Activated effector memory CD4-positive, alpha-beta T cell treated with anti-CD3 and anti-CD28 coated beads, Interleukin-2, amount 50 U/mL, for 16 hours (primary cell): ENCODE measurements at regions not wholly inside any gene's neighbourhood (a gene's known extent, or its start where the extent isn't known, plus 50 kb on each side); places are given as distances from the start of the nearest gene placed in this dataset.
A peak's percentile ranks its signal among the peaks of the same experiment; 100 is the strongest.
"Not testable (repeated sequence)": the region's sequence is repeated elsewhere in the genome, so short reads cannot be mapped to it uniquely, and the experiment has no call there.

Experiments
- DNase-seq: peaks from one replicate; pipeline ENCODE4 v3.0.0-alpha.2; 2020

- DNase-seq: peak; percentile 72
Measured at GRCh38 chr2:87415586-87416265, 332.2 kb upstream of the PLGLB2 start.

- peak; percentile 66 for DNase-seq
Measured at GRCh38 chr2:87416266-87416592, 331.7 kb upstream of the PLGLB2 start.

DNA sequence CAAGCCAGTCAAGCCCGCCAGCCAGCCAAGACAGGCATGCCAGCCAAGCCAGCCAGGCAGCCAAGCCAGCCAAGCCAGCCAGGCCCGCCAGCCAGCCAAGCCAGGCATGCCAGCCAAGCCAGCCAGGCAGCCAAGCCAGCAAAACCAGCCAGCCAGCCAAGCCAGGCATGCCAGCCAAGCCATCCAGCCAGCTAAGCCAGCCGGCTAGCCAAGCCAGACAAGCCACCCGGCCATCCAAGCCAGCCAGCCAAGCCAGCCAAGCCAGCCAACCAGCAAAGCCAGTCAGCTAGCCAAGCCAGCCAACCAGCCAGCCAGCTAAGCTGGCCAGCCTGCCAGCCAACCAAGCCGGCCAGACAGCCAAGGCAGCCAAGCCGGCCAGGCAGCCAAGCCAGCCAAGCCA, 330.7 kb upstream of the PLGLB2 start:
- DNase-seq: not testable (repeated sequence)

DNA sequence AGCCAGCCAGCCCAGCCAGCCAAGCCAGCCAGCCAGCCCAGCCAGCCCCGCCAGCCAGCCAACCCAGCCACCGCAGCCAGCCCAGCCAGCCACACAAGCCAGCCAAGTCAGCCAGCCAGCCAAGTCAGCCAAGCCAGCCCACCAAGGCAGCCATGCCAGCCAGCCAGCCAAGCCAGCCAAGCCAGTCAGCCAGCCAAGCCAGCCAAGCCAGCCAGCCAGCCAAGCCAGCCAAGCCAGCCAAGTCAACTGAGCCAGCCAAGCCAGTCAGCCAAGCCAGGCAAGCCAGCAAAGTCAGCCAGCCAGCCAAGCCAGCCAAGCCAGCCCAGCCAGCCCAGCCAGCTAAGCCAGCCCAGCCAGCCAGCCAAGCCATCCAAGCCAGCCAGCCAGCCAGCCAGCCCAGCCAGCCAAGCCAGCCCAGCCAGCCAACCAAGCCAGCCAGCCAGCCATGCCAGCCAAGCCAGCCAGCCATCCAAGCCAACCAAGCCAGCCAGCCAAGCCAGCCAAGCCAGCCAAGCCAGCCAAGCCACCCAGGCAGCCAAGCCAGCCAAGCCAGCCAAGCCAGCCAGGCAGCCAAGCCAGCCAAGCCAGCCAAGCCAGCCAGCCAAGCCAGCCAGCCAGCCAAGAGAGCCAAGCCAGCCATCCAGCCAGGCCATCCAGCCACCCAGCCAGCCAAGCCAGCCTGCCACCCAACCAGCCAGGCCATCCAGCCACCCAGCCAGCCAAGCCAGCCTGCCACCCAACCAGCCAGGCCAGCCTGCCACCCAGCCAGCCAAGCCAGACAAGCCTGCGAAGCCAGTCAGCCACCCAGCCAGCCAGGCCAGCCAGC, 329.9 kb upstream of the PLGLB2 start:
- DNase-seq: peak; percentile 73

- peak; percentile 79 for DNase-seq
Measured at GRCh38 chr2:87418823-87419822, 328.8 kb upstream of the PLGLB2 start.

DNA sequence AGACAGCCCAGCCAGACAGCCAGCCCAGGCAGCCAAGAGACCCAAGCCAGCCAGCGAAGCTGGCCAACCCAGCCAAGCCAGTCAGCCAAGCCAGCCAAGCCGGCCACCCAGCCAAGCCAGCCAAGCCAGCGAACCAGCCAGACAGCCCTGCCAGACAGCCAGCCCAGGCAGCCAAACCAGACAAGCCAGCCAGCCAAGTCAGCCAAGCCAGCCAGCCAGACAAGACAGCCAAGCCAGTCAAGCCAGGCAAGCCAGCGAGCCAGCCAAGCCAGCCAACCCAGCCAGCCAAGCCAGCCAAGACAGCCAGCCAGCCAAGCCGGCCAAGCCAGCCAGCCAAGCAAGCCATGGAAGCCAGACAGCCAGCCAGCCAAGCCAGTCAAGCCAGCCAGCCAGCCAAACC, 327.9 kb upstream of the PLGLB2 start:
- not testable (repeated sequence) for DNase-seq

DNA sequence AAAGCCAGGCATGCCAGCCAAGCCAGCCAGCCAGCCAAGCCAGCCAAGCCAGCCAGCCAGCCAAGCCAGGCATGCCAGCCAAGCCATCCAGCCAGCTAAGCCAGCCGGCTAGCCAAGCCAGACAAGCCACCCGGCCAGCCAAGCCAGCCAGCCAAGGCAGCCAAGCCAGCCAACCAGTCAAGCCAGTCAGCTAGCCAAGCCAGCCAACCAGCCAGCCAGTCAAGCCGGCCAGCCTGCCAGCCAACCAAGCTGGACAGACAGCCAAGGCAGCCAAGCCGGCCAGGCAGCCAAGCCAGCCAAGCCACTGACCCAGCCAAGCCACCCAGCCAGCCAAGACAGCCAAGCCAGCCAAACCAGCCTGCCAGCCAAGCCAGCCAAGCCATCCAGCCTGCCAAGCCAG, 326.9 kb upstream of the PLGLB2 start:
- not testable (repeated sequence) for DNase-seq

DNA sequence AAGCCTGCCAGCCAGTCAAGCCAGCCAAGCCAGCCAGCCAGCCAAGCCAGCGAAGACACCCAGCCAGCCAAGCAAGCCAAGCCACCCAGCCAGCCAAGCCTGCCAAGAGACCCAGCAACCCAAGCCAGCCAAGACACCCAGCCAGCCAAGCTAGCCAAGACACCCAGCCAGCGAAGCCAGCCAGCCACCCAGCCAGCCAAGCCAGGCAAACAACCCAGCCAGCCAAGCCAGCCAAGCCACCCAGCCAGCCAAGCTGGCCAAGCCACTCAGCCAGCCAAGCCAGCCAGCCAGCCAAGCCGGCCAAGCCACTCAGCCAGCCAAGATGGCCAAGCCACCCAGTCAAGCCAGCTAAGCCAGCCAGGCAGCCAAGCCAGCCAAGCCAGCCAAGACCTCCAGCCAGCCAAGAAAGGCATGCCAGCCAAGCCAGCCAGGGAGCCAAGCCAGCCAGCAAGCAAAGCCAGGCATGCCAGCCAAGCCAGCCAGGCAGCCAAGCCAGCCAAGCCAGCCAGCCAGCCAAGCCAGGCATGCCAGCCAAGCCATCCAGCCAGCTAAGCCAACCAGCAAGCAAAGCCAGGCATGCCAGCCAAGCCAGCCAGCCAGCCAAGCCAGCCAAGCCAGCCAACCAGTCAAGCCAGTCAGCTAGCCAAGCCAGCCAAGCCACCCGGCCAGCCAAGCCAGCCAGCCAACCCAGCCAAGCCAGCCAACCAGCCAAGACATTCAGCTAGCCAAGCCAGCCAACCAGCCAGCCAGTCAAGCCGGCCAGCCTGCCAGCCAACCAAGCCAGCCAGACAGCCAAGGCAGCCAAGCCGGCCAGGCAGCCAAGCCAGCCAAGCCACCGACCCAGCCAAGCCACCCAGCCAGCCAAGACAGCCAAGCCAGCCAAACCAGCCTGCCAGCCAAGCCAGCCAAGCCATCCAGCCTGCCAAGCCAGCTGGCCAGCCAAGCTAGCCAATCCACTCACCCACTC, 323.8 kb upstream of the PLGLB2 start:
- peak; percentile 74 for DNase-seq

DNA sequence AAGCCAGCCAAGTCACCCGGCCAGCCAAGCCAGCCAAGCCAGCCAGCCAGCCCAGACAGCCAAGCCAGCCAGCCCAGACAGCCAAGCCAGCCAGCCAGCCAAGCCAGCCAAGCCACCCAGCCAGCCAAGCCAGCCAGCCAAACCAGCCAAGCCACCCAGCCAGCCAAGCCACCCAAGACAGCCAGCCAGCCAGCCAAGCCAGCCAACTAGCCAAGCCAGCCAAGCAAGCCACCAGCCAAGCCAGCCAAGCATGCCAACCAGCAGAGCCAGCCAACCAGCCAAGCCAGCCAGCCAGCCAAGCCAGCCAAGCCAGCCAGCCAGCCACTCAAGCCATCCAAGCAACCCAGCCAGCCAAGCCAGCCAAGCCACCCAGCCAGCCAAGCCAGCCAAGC, 323.1 kb upstream of the PLGLB2 start:
- peak; percentile 74 for DNase-seq

GRCh38 chr2:87425191-87425590, 322.7 kb upstream of the PLGLB2 start:
- DNase-seq: peak; percentile 70

DNA sequence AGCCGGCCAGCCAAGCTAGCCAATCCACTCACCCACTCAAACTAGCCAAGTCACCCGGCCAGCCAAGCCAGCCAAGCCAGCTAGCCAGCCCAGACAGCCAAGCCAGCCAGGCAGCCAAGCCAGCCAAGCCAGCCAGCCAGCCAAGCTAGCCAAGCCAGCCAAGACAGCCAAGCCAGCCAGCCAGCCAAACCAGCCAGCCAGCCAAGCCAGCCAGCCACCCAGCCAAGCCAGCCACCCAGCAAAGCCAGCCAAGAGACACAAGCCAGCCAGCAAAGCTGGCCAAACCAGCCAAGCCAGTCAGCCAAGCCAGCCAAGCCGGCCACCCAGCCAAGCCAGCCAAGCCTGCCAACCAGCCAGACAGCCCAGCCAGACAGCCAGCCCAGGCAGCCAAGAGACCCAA, 322.2 kb upstream of the PLGLB2 start:
- DNase-seq: not testable (repeated sequence)

- DNase-seq: peak; percentile 68
Measured at GRCh38 chr2:87428452-87429130, 319.3 kb upstream of the PLGLB2 start.

GRCh38 chr2:87429206-87429930, 318.5 kb upstream of the PLGLB2 start:
- DNase-seq: not testable (repeated sequence)

GRCh38 chr2:87429931-87430275, 318.0 kb upstream of the PLGLB2 start:
- not testable (repeated sequence) for DNase-seq

DNA sequence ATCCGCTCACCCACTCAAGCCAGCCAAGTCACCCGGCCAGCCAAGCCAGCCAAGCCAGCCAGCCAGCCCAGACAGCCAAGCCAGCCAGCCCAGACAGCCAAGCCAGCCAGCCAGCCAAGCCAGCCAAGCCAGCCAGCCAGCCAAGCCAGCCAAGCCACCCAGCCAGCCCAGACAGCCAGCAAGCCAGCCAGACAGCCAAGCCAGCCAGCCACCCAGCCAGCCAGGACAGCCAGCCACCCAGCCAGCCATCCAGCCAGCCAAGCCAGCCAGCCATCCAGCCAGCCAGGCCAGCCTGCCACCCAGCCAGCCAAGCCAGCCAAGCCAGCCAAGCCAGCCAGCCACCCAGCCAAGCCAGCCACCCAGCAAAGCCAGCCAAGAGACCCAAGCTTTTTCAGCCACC, 316.8 kb upstream of the PLGLB2 start:
- DNase-seq: not testable (repeated sequence)

DNA sequence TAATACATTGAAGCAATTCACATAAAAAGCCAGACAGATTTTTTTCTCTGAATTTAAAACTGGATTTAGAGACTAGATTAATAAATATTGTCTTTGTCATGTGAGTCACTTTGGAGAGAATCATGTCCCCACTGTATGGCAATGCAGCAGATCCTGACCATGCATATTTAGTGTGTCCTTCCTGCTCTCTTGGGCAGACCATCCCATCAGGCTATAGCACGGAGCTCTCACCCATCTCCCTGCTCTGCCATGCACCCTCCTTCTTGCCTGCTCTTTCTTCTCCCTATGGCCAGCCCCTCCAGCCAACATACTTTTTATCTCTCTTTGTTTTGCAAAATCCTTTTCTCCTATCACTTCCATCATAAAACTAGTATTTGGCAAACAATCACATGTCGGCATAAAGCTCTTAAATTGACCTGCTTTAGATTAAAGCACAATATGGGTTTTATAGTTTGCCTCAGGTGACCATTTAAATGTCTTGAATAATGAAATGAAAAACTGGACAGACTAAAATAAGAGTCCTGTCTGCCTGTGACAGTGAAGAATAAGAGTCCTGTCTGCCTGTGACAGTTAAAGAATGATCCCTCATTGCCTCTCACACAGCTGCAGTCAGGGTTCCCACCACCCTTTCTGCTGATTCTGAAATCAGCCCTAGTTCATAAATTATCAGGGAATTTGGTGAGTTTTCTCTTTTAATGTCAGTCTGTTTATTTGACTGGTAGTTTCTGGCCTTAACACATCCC, 315.0 kb upstream of the PLGLB2 start:
- DNase-seq: not testable (repeated sequence)

DNA sequence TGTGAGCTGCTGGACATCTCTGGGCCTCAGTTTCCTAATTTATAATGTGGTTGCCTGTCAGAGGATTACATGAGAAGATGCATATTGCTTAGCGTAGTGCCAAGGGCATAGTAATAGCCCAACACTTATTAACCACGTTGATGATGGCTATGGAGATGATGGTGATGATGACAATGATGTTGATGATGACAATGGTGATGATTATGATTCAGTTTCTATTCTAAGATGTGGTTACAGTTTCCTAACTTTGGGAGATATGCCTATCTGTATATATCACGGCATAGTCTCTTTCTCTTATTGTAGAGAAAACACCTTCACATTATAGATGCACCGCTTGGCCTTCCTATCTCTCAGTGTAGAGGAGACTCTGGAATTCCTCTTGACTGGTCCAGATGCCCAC, 311.9 kb upstream of the PLGLB2 start:
- not testable (repeated sequence) for DNase-seq

DNA sequence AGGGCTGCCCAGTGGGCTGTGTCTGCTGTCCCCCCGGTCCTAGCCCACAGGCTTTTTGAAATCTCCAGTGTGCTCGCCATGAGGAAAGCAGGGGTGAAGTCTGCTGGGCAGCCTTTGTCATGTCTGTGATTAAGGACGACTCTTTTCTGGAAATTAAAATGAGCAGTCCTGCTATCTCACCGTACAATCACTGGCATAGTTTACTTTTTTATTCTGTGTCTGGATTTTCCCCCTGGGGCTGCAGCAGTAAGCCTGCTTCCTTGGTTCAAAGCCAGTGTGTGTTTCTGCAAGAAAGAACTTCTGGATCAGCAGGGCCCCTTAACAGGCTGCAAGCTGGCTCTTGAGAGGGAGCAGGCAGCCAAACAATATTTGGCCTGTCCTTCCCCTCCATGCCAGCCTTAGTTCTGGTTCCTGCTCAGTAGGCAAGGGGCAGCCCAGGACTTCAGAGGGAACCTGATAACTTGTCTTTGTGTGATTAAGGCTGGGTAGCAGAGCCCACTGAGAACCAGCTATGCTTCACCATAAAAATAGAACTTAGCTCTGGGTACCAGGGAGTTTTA, 310.1 kb upstream of the PLGLB2 start:
- not testable (repeated sequence) for DNase-seq

DNA sequence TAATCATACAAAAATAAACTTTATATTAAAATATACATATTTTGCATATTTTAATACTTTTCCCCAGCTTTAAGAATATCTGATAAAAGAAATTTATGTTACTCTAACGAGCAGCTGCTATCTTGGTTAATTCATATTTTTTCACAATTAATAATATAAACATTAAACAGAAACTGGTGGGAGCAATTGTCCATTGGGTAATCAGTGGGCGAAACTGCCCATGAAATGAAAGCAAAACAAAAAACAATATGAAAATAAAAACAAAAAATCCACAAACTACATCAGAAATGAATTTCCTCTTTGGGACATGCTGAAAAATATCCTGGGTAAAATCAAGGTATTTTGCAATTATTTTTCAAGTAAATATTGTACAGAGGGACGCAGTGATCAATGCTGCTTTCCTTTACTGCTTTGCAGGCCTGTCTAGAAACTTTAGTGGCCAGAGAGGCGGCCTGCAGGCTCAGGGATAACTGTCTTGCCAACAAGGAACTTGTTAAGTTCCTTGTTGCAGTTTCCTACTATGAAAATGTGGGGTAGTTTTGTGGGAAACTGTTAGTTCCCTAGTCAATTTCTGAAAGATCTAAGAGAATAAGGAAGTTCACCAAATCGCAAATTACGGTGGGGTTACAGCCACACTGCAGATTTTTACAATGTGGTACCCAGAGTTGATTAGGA, 309.0 kb upstream of the PLGLB2 start:
- DNase-seq: not testable (repeated sequence)
